Right atrium auricular region (tissue), 2 donors: ENCODE measurements at regions not wholly inside any gene's neighbourhood (a gene's known extent, or its start where the extent isn't known, plus 50 kb on each side); places are given as distances from the start of the nearest gene placed in this dataset.
"Not testable (repeated sequence)": the region's sequence is repeated elsewhere in the genome, so short reads cannot be mapped to it uniquely, and the experiment has no call there.

Experiments used
- DNase-seq: peaks from one replicate; pipeline ENCODE4 v3.0.0-alpha.2; 2019; ENCODE audit warnings: low spot score
- H3K27ac ChIP-seq, 2 donors: fragments of 200-600 bp; sonication (generic); 1 replicate in 1 of 2; 2 replicates in 1 of 2; pipeline ENCODE4 v1.5.1; 2016 to 2019
- H3K27me3 ChIP-seq, 2 donors: fragments of 200-600 bp; sonication (generic); one replicate each; pipeline versions ENCODE4 v1.5.1 to v1.6.0; 2017 to 2019
- H3K36me3 ChIP-seq: fragments of 200-600 bp; sonication (generic); one replicate; pipeline ENCODE4 v1.5.1; 2016
- H3K4me1 ChIP-seq, 2 donors: fragments of 200-600 bp; sonication (generic); one replicate each; pipeline versions ENCODE4 v1.5.1 to v1.6.0; 2017 to 2019
- H3K4me3 ChIP-seq, 2 donors: fragments of 200-600 bp; sonication (generic); 1 replicate in 1 of 2; 2 replicates in 1 of 2; pipeline ENCODE4 v1.5.1; 2017 to 2019; ENCODE audit warnings: mild to moderate bottlenecking in 1 of 2, moderate library complexity in 1 of 2
- H3K9me3 ChIP-seq, 2 donors: fragments of 200-600 bp; sonication (generic); one replicate each; pipeline ENCODE4 v1.5.1; 2019
- CTCF ChIP-seq, 2 donors: fragments of 200-600 bp; sonication (generic); IDR thresholded peaks; one replicate each; pipeline ENCODE4 v1.5.1; 2019; ENCODE audit warnings: antibody characterized with exemption in 2 of 2

- H3K36me3 ChIP-seq = no peaks in the 10 kb centered on the region
- no peak overlapping the region for H3K4me3 ChIP-seq
- DNase-seq = no peak
These were observed 82.1 kb upstream of the DTNBP1 start for GRCh38 chr6:15744818-15745402.

GRCh38 chr6:15742013-15742412 is 79.2 kb upstream of the DTNBP1 start:
- H3K9me3 ChIP-seq, H3K27me3 ChIP-seq, H3K4me1 ChIP-seq, H3K27ac ChIP-seq, H3K4me3 ChIP-seq, DNase-seq, H3K36me3 ChIP-seq: not testable (repeated sequence)

More at GRCh38 chr6:15744818-15745402, 82.1 kb upstream of the DTNBP1 start:
- Histone ChIP-seq H3K4me1 (no peaks in the 10 kb centered on the region), H3K27ac (no peak overlapping the region), H3K27me3 (no peaks in the 10 kb centered on the region), H3K9me3 (no peaks in the 10 kb centered on the region)
- no peak for TF ChIP-seq CTCF (IDR thresholded peaks at IDR 0.05)

- Histone ChIP-seq H3K36me3 (no peaks in the 10 kb centered on the region), H3K27ac (no peak overlapping the region), H3K4me3 (no peak overlapping the region), H3K27me3 (no peaks in the 10 kb centered on the region), H3K9me3 (no peaks in the 10 kb centered on the region), H3K4me1 (no peaks in the 10 kb centered on the region)
- no peak for TF ChIP-seq CTCF (IDR thresholded peaks at IDR 0.05)
- DNase-seq = no peak
These were observed 78.6 kb upstream of the DTNBP1 start for GRCh38 chr6:15741405-15741804.

GRCh38 chr6:15739867-15740266 is 77.0 kb upstream of the DTNBP1 start:
- Histone ChIP-seq H3K4me1 (peaks cover 0 to 12% of the 10 kb centered on the region in 2 donors), H3K36me3 (no peaks in the 10 kb centered on the region), H3K27ac (no peak overlapping the region), H3K27me3 (no peaks in the 10 kb centered on the region), H3K9me3 (no peaks in the 10 kb centered on the region), H3K4me3 (no peak overlapping the region)
- DNase-seq = no peak
- TF ChIP-seq CTCF (IDR thresholded peaks at IDR 0.05) = no peak

GRCh38 chr6:15739353-15739752 is 76.5 kb upstream of the DTNBP1 start:
- Histone ChIP-seq H3K36me3 (no peaks in the 10 kb centered on the region), H3K9me3 (no peaks in the 10 kb centered on the region), H3K4me3 (no peak overlapping the region), H3K4me1 (peaks cover 0 to 12% of the 10 kb centered on the region in 2 donors), H3K27me3 (no peaks in the 10 kb centered on the region), H3K27ac (no peak overlapping the region)
- no peak for TF ChIP-seq CTCF (IDR thresholded peaks at IDR 0.05)
- DNase-seq = no peak

GRCh38 chr6:15738195-15738594 is 75.4 kb upstream of the DTNBP1 start:
- not testable (repeated sequence) for H3K4me3 ChIP-seq, H3K27me3 ChIP-seq

GRCh38 chr6:15736297-15736696 is 73.5 kb upstream of the DTNBP1 start:
- Histone ChIP-seq H3K9me3 (no peaks in the 10 kb centered on the region), H3K36me3 (no peaks in the 10 kb centered on the region), H3K4me3 (no peak overlapping the region), H3K4me1 (peaks cover 0 to 12% of the 10 kb centered on the region in 2 donors), H3K27ac (no peak overlapping the region), H3K27me3 (no peaks in the 10 kb centered on the region)
- no peak for TF ChIP-seq CTCF (IDR thresholded peaks at IDR 0.05)
- no peak for DNase-seq

More at GRCh38 chr6:15738195-15738594, 75.4 kb upstream of the DTNBP1 start:
- H3K9me3 ChIP-seq, H3K36me3 ChIP-seq, H3K27ac ChIP-seq, DNase-seq: not testable (repeated sequence)
- H3K4me1 ChIP-seq = peaks cover 0 to 12% of the 10 kb centered on the region in 2 donors
